Lower leg skin (tissue), 4 donors: ENCODE measurements at regions not wholly inside any gene's neighbourhood (a gene's known extent, or its start where the extent isn't known, plus 50 kb on each side); places are given as distances from the start of the nearest gene placed in this dataset.

ENCODE experiments used
- DNase-seq, 2 donors: peaks; one replicate each; pipeline ENCODE4 v3.0.0-alpha.2; 2019; ENCODE audit warnings: low spot score in 2 of 2
- H3K4me3 ChIP-seq: fragments of 200-600 bp; sonication (generic); 2 replicates; pipeline ENCODE4 v1.5.1; 2017; ENCODE audit warnings: mild to moderate bottlenecking, low read depth; ENCODE audit not compliant: poor library complexity, severe bottlenecking
- POLR2A ChIP-seq, 2 donors: fragments of 450-650 bp; IDR thresholded peaks; one replicate each; pipeline ENCODE4 v1.6.1; 2016 to 2017; ENCODE audit warnings: antibody characterized with exemption in 2 of 2, mild to moderate bottlenecking in 1 of 2, moderate library complexity in 1 of 2
- WGBS, 2 donors: methylation state at CpG; one replicate each; pipeline ENCODE4 v1.1.5; 2018; 5-methylcytosine and 5-hydroxymethylcytosine counted together
- intact Hi-C: fragments of 100-400 bp; cut with DNase I; formaldehyde crosslinking; loops from one replicate; pipeline ENCODE4 v1.15.0; 2023; ENCODE audit warnings: low total_unique reads
- TF ChIP-seq, protein P1 (sequence below), 3 donors: fragments of 450-650 bp; IDR thresholded peaks; one replicate each; pipeline ENCODE4 v1.5.1; 2016; ENCODE audit warnings: antibody characterized with exemption in 3 of 3, mild to moderate bottlenecking in 3 of 3, moderate library complexity in 2 of 3

DNA sequence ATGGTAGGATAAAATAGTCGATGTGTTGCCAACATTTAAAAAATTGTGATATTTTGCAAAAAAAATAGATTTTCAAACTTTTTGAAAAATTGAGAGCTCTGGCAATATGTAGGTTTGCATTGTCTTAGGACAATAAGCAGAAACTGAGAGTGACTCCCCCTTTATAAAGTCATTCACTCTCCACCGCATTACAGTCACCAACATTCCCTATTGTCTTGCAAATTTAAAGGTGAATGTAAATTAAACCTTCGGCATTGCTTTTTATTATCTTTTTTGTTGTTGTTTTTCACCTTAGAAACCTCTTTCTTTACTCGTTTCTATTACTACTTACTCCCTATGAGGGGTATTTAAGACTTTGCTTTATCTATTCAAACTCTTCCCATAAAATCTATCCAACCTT, 944.2 kb downstream of the DTWD2 start:
- no peak for TF ChIP-seq POLR2A (IDR thresholded peaks at IDR 0.05)
- TF ChIP-seq, protein P1, sequence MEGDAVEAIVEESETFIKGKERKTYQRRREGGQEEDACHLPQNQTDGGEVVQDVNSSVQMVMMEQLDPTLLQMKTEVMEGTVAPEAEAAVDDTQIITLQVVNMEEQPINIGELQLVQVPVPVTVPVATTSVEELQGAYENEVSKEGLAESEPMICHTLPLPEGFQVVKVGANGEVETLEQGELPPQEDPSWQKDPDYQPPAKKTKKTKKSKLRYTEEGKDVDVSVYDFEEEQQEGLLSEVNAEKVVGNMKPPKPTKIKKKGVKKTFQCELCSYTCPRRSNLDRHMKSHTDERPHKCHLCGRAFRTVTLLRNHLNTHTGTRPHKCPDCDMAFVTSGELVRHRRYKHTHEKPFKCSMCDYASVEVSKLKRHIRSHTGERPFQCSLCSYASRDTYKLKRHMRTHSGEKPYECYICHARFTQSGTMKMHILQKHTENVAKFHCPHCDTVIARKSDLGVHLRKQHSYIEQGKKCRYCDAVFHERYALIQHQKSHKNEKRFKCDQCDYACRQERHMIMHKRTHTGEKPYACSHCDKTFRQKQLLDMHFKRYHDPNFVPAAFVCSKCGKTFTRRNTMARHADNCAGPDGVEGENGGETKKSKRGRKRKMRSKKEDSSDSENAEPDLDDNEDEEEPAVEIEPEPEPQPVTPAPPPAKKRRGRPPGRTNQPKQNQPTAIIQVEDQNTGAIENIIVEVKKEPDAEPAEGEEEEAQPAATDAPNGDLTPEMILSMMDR (IDR thresholded peaks at IDR 0.05): no peak
- 77 to 78% methylated on average over 4 of the region's 4 CpGs for WGBS, 2 donors
- no peak for DNase-seq
- H3K4me3 ChIP-seq: no peak overlapping the region
- intact Hi-C loops: no loop called here

DNA sequence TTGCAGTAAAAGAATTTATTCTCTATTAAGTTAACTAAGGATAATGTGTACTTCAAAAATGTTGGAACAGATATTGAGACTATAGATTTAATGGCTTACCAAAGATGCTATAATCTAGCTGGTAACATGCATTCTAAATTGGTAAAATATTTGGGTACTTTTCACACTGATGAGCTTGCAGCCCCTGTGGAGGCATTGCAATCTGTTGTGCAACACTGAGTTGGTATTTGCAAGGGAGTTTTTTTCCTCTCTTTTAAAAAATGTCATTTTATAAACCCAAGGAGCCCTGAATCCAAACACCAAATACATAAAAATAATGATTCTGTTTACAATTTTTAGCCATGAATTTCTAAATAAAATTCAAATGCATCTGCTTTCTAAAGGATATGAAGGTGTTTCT, 944.8 kb downstream of the DTWD2 start:
- H3K4me3 ChIP-seq: no peak overlapping the region
- DNase-seq: no peak
- no peak for TF ChIP-seq POLR2A (IDR thresholded peaks at IDR 0.05)
- TF ChIP-seq, protein P1 (IDR thresholded peaks at IDR 0.05): no peak
- intact Hi-C loops: no loop called here

DNA sequence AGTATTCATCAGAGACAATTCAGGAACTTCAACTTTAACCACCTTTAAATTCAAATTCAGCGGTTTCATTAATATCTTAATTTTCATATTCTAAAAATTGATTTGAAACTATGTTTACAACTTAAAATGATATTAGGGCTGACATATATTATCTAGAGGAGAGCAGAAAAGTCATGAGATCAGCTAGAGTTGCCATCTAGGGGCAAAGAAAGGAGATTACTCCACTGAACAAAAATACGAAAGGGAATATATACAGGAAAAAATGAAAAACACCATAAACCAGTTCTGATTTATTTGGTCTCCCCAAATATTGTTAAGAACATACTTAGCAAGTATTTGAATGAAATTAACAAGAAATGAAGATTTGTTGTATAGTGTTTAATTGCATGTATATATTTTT, 946.3 kb downstream of the DTWD2 start:
- TF ChIP-seq, protein P1 (IDR thresholded peaks at IDR 0.05): no peak
- no peak for TF ChIP-seq POLR2A (IDR thresholded peaks at IDR 0.05)
- intact Hi-C loops: no loop called here
- WGBS, 2 donors: 55 to 65% methylated on average over 2 of the region's 2 CpGs
- no peak overlapping the region for H3K4me3 ChIP-seq
- no peak for DNase-seq

DNA sequence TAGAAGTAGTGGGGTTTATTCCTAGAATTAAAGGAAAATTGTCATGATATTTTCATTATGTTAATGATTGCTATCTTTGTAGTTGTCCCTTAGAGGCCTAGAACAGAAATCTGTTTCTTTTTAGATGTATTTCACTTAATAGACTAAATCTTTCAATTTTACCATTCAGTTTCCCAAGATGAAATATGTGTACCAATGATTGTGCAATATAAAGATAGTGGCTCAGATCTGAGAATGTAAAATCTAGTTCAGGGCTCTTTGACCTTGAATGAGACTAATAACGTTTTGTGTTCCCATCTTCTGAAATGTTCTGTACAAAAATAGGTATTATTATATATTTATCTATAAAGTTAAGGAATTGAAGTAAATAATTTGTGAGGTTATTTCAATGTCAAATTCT, 947.9 kb downstream of the DTWD2 start:
- DNase-seq: no peak
- H3K4me3 ChIP-seq: no peak overlapping the region
- 77 to 80% methylated on average over 1 of the region's 1 CpG for WGBS, 2 donors
- TF ChIP-seq POLR2A (IDR thresholded peaks at IDR 0.05): no peak
- TF ChIP-seq, protein P1 (IDR thresholded peaks at IDR 0.05): no peak
- intact Hi-C loops: no loop called here

DNA sequence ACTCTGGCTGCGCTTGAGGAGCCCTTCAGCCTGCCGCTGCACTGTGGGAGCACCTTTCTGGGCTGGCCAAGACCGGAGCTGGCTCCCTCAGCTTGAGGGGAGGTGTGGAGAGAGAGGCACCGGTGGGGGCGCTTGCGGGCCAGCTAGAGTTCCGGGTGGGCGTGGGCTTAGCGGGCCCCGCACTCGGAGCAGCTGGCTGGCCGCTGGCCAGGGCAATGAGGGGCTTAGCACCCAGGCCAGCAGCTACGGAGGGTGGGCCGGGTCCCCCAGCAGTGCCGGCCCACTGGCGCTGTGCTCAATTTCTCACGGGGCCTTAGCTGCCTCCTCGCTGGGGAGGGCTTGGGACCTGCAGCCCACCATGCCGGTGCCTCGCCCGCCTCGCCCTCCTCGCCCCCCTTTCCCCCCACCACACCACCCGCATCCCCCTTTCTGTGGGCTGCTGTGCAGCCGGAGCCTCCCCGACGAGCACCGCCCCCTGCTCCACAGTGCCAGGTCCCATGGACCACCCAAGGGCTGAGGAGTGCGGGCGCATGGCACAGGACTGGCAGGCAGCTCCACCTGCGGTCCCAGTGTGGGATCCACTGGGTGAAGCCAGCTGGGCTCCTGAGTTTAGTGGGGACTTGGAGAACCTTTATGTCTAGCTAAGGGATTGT, 954.5 kb downstream of the DTWD2 start:
- TF ChIP-seq, protein P1 (IDR thresholded peaks at IDR 0.05): no peak
- no peak for TF ChIP-seq POLR2A (IDR thresholded peaks at IDR 0.05)
- no peak for DNase-seq
- 93 to 94% methylated on average over 27 to 31 of the region's 31 CpGs for WGBS, 2 donors
- intact Hi-C loops: no loop called here
- H3K4me3 ChIP-seq: no peak overlapping the region

DNA sequence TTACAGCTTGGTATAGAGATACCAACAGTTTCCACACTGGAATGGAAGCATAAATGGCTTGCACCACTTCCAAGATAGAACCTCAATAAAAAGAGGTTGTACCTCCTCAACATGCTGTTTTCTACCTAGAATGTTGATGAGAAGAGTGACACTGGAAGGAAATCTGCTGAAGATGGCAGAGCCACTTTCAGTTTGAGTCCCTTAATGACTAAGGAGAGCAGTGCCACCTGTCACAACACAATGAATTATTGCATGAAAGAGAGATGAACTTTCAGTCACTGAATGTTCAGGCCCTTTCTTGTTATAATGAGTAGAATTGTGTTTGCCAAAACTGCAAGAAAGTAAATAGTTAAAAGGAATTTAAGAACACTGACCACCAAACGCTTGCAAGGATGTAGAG, 958.5 kb downstream of the DTWD2 start:
- intact Hi-C loops: no loop called here

More for the DNA sequence above, 958.5 kb downstream of the DTWD2 start:
- no peak for TF ChIP-seq POLR2A (IDR thresholded peaks at IDR 0.05)
- TF ChIP-seq, protein P1 (IDR thresholded peaks at IDR 0.05): no peak
- no peak overlapping the region for H3K4me3 ChIP-seq
- DNase-seq: no peak
- WGBS, 2 donors: 64 to 74% methylated on average over 1 of the region's 1 CpG
